Ureter (tissue), 1 donor: ENCODE measurements at regions not wholly inside any gene's neighbourhood (a gene's known extent, or its start where the extent isn't known, plus 50 kb on each side); places are given as distances from the start of the nearest gene placed in this dataset.
"Not testable (repeated sequence)": the region's sequence is repeated elsewhere in the genome, so short reads cannot be mapped to it uniquely, and the experiment has no call there.

Source experiments
- DNase-seq: peaks from one replicate; pipeline ENCODE4 v3.0.0-alpha.2; 2020; ENCODE audit warnings: low spot score
- donor health status: DM: yes; HTN: yes; CAD: no.

DNA sequence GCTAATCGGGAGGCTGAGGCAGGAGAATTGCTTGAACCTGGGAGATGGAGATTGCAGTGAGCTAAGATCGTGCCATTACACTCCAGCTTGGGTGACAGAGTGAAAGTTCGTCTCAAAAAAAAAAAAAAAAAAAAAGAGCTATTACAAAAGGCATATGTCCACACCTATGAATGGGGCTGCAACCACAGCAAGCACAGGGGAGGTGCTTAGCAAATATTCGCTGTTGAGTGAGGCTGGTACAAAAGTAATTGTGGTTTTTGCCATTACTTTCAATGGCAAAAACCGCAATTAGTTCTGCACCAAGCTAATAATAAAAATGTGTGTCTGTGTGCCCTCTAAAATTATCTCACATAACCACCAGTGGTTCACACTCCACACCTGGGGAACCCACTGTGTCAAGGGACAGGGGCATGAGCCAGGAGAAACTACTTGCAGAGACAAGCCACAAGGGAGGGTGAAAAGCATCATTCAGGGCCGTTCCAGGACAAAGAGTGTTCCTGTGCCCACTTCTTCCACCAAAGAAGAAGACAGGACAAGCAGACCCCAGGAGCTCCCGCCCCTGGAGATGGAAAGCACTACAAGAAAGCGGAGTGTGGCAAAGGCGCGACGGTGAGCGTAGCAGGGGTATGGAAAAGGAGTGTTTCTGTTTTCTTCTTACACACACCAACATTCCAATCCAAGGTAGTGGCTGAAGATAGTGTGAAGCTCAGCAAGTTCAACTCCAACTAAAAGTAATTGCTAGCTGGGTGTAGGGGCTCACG is 84.4 kb upstream of the CNEP1R1 start:
- DNase-seq = no peak

DNA sequence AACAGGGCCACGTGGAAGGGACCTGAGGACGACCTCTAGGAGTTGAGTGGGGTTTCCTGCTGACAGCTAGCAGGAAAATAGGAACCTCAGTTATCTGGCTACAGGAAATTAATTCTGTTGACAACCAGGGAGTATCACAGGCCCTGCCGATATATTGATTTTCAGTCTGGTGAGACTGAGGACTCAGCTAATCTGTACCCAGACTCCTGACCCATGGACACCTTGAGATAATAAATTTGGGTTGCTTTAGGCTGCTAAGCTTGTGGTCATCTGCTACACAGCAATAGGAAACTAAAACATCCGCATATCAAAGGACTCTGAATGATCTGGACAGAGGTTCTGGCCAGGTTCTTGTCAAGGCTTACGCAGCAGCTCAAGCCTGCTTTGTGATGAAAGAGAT is 80.8 kb upstream of the CNEP1R1 start:
- DNase-seq = no peak

DNA sequence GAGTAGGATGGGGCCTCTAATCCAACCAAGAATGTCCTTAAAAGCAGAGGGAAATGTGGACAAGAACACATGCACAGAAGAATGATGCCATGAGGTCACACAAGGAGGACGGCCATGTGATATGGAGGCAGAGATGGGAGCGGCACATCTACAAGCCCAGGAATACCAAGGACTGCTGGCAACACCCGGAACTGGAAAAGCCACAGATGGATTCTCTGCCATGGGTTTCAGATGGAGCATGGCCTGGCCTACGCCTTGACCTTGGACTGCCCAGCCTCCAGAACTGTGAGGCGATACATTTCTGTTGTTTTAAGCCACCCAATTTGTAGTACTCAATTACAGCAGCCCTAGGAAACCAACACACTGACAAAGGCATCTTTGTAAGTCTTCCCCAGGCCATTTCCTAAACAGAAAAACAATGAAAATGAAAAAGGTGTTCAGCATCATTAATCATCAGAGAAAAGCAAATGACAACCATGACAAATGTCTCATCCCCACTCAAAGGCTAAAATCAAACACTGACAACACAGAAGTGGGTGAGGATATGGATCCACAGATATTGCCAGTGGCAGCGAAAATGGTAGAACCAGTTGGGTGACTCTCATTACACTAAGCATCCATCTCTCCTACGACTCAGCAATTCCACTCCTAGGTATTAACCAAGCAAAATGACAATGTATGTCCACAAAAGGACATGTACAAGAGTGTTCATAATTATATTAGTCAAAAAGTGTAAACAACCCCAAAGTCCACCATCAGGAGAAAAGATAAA is 76.9 kb upstream of the CNEP1R1 start:
- DNase-seq = no peak

DNA sequence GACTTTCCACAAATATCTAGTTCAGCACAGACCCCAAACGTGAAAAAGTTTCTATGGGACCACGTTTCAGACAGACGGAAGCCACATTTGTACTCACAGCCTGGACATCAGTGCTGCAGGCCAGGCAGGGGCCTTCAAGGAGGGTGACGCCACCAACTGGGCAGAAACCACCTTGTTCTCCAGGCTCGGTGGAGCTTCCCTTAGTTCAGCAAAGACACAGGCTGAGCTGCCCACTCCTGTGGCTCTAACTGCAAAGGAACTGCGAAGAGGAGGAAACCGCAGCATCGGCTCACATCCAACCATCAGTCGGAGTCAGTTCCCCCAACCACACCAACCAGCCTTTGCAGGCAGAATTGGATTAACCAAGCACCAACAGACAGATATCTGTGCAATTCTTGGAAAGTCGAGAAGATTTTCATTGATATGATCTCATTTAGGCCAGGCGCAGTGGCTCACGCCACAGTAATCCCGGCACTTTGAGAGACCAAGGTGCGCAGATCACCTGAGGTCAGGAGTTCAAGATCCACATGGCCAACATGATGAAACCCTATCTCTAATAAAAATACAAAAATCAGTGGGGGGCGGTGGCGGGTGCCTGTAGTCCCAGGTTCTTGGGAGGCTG is 73.3 kb upstream of the CNEP1R1 start:
- DNase-seq = no peak

DNA sequence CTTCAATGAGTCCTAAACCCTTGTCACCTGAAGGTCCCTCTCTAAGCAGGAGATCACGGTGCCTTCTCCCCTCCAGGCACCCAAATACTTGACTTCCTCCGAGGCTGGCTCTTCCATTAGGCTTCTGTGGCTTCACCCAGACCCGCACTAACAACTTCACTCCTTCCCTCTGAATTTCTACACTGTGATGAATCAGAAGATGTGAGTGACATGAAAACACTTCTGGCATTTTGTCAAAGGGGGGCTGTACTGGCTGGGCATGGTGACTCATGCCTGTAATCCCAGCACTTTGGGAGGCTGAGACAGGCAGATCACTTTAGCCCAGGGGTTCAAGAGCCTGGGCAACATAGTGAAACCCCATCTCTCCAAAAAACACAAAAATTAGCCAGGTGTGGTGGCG is 72.6 kb upstream of the CNEP1R1 start:
- no peak for DNase-seq

DNA sequence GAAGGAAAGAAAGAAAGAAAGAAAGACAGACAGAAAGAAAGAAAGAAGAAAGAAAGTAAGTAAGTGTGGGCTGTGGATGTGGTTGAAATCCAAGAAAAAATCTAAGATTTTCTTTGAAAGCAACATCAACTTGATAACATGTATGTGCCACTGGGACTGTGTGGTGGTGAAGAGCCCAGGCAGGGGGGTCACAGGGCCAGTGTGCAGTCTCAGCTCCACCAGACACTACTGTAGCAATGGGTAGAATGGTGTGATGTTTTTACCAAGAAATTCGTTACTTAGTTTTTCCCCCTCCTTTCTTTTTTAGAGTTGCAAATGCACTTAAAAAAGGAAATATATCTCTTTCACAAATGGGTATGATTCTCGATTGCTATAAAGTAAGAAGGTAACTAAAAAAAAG is 71.9 kb upstream of the CNEP1R1 start:
- DNase-seq = no peak

DNA sequence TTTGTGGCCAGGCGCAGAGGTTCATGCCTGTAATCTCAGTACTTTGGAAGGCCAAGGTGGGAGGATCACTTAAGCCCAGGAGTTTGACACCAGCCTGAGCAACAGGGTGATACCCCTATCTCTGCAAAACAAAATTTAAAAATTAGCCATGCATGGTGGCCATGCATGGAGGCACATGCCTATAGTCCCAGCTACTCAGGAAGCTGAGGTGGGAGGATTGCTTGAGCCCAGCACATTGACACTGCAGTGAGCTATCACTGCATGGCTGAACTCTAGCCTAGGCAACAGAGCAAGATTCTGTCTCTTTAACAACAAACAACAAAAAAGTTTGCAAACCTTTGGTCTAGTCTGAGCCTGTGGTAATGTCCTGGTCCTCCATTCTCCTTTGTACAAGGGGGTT is 69.2 kb upstream of the CNEP1R1 start:
- DNase-seq = no peak

DNA sequence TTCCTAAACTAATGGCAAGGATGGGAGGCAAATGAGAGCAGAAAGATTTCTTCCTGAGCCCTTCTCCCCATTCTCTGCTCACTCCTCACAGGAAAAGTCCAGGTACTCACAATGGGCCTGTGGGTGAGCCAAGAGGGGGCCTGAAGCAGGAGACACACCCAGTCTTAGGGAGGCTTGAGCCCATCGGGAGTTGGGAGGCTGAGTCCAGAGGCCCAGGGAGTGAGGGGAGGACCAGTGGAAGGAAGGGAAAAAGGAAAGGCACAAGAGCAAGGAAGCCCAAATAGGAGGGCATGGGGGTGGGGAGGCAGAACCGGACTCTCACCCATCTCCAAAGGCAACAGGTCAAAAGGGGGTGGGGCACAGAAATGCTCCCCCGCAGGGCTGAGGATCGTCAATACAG is 68.1 kb upstream of the CNEP1R1 start:
- DNase-seq = no peak

DNA sequence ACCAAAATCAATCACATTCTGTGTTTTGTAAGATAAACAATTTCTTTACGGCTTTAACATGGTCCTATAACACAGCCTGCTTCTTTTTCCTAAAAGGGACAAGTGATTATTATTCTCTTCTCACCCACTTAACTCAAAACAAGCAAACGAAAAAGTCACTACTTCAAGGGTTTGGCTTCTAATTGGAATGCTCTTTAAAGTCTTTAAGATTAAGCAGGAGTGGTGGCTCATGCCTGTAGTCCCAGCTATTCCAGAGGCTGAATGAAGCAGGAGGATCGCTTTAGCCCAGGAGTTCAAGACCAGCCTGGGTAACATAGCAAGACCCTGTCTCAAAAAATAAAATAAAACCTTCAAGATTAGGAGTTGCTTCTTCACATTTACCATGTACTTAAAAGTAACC is 66.6 kb upstream of the CNEP1R1 start:
- DNase-seq = no peak

DNA sequence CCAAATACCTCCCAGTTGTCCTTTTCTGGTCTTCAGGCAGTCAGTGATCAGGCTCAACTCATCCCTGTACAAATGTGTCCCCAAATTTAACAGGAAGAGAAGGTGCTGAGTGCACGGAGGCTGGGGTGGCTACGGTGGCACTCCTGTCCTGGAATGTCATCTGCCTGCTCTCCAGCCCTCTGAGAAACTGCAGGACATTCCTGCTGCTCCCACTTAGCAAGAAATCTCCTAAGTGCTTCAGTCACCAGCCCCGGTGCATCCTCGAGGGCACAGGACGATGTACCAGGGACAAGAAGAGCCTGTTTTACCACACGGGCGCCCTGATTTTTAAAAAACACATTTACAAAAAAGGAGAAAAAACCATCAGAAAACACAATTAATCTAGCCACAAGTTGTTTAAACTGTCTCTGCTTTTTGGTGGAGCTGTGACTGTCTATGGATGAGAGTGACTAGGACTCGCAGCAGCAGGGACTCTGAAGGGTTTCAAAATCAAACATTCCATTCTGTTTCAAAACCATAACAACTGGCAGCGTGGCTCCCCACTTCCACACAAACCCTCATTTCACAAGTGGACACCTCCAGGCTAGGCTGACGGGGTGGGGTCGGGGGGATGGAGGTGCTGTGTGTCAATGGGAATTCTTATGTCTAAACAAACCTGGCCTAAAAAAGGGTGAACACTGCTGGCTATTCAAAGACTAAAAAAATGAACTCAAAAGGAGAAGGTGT is 65.3 kb upstream of the CNEP1R1 start:
- no peak for DNase-seq

DNA sequence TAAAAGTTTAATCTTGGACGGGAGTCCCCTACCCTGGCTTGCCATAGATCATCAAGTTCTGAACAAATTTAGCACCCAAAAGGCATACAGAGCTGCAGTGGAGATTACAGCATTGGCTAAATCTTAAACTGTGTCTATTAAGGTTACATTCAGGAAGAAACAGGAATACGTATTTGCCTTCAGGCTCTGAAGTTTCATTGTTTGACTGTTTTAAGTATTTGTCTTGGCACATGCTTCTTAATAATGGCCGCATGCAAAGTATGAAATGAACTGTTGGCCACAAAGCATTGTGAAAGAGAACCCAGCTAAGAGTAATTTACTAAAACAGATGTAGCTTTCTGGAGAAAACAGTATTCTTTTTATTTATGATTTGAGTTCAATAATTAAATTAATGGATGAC is 63.9 kb upstream of the CNEP1R1 start:
- DNase-seq = no peak

DNA sequence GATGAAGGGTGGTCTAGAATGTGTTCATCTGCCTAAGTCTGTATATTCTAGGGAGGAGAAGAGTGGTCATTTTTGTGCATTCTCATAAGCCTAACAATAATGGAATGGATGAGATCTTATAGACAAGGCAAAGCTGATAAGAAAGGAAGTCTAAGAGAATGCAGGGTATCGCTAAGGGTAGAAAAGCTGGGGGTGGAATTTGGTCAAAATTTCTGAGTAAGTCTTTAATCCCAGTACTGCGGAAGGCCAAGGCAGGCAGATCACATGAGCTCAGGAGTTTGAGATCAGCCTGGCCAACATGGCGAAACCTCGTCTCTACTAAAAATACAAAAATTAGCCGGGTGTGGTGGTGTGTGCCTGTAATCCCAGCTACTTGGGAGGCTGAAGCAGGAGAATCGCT is 62.5 kb upstream of the CNEP1R1 start:
- DNase-seq = not testable (repeated sequence)

DNA sequence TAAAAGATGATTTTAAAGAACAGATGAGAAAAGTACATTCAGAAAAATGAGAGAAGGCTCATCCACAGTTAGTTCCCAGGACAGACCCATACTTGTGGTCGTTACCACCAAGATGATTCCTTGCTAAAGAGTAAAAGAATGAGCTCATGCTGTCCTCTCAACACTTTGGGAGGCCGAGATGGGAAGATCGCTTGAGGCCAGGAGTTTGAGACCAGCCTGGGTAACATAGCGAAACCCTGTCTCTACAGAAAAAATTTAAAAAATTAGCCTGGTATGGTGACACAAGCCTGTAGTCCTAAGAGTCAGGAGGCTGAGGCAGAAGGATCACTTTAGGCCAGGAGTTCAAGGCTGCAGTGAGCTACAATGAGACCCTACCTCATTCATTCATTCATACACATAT is 60.7 kb upstream of the CNEP1R1 start:
- no peak for DNase-seq

DNA sequence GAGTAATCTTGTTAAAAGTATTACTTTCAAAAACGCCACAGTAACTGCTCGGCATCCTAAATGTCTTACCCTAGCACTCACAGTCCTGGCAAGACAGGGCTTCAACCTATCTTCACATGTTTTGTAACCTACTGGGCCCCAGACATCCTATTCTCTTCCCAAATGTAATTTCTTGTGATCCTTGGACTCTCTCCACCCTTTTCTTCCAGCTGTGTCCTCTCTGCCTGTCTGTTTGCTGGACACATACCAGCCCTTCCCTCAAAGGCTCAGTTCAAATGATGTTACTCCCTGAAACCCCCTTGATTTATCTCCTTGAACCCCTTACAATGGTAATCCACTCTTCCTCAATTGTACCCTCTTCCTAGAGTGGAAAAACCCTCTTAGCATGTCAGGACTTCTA is 60.1 kb upstream of the CNEP1R1 start:
- DNase-seq = no peak

DNA sequence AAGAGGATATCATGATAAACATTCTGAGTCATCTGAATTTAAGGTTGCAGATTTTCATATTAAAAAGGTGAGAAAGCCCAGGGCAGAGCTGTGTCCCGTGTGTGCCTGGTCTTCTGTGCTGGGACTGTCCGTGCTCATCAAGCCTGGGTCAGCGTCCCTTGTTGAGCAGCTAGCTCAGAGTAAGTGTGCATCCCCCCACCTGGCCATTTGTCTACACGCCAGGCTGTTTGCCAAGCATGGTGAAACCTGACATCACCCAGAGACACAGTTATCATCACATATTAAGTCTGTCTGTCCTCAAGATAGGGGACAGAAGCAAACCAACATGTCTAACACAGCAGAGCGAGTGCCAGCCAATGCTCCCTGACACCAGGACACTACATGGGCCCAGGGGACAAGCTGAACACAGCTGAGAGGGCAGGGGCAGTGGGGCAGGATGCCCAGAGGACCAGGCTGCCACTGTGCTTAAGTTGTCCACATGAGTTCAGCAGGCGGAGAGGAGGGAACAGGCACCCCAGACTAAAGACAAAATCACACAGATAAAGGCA is 57.9 kb upstream of the CNEP1R1 start:
- DNase-seq = no peak

DNA sequence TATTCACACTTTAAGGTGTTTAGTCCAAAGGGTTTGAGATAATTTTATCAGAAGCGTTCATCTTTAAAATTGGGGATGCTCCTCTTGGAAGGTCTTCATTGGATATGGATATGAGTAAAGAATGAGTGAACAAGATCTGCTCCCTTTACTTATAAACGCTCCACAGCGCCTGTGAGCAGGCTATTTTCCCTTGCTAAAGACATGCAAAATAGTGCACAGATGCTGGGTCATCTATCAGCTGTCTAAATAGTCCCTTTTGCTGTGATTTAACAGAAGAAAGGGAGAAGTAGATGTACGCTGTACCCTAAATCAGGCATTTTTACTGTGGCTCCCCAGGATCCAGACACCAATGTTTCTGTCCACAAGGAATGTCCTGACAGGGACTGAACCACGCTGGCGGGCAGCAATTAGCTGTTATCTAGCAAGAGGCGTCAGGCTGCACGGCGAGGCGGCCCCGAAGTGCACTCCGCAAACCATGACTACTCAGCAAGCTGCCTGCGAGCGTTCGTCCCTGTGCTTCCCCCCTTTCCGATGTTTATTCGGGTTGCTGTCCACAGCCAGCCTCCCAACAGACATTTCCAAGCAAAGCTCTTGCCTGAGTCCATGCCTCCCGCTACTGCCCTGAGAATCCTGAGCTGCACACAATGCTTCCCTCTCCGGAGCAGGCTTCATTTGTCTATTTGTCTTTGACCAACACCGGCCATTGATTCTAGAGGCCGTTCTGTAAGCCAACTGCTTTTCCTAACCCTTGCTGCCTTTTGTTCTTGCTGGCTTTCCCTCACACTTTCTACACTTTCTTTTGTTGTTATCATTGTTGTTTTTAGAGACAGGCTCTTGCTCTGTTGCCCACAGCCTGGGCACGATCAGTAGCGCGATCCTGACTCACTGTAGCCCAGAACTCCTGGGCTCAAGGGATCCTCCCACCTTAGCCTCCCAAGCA is 55.7 kb upstream of the CNEP1R1 start:
- DNase-seq = no peak

DNA sequence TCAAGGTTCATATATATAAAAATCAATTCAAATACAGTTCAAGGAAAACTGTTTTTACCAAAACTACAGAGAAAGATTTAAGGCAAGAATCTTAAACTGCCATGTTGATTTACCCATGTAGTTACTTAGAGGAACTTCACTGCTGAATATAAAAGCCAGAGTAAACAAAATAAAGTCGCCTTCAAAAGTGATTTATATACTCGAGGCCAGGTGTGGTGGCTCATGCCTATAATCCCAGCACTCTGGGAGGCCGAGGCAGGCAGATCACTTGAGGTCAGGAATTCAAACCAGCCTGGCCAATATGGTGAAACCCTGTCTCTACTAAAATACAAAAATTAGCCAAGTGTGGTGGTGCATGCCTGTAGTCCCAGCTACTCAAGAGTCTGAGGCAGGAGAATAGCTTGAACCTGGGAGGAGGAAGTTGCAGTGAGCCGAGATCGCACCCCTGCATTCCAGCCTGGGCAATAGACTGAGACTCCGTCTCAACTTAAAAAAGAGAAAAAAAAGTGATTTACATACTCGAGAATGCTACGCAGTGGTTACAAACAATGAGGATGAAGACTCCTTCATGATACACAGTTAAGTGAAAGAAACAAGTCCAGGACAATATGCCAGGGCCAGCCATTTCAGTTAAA is 54.1 kb upstream of the CNEP1R1 start:
- DNase-seq = no peak

DNA sequence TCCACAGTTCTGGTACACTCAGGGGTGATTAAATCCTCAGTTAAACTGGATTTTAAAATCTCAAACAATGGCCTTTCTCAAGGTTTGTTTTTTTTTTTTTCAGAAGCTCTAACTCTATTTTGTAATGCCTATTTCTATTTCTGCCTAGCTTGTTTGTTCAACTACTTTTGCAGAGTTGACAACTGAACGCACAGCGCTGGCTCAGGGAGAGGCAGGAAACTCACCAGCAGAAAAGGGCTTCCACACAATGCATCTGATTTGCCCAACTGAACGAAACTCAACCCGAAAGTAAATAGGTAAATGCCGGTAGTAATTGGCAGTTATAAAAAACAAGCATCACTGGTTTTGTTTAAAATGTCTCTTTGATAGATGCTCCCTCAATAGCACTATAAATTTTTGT is 52.7 kb upstream of the CNEP1R1 start:
- DNase-seq = no peak

DNA sequence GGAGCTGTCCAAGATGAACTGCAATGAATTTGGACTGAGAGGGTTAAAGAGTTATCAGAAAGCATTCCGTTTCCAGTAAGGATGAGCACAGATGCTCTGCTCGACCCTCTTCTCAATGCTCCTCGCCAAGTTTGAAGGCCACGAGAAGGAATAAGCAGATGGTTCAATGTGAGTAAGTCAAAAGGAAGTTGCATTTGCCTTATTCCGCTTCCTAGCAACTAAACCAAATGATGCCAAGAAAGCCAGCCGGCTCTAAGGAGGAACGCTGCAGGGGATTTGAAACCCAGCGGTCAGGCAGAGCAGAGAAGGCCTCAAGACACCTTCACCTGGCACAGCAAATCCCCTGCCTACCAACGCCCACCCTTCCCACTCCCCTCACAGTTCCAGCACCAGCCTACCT is 52.1 kb upstream of the CNEP1R1 start:
- DNase-seq = no peak
